ENCODE measurements at regions not wholly inside any gene's neighbourhood (a gene's known extent, or its start where the extent isn't known, plus 50 kb on each side); places are given as distances from the start of the nearest gene placed in this dataset.

DNA sequence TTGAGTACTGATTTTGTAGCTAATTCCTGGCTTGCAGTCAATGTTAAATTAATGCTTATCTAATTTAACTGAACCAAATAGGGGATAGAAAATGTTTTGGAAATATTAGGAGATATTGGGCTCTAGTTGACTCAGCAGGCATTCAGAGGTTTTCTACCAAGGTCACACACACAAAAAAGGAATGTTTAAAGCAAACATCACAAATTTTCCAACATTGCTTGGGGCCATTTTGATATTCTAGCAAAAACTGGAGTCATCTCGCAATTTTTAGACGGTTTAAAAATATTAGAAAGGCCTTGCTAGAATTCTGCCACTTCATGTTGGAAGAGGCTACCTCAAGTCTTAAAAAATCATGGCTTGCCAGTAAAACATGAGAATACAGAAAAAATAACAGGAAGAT lies 2082.1 kb upstream of the RAG2 start:
- H3K79me2 ChIP-seq (ENCODE audit: insufficient read depth, low read length): no peaks in the 10 kb centered on the region

More for the DNA sequence above, 2082.1 kb upstream of the RAG2 start:
- ChIA-PET CTCF (no interaction called here), POLR2A (no interaction called here), RAD21 (ENCODE audit: low non-redundant PET in 1 of 2, low total read pairs in 2 of 2, uncharacterized antibody in 2 of 2, unreplicated experiment in 2 of 2) (no interaction called here)
- H3K27me3 ChIP-seq (ENCODE audit: insufficient read depth, low read length): no peaks in the 10 kb centered on the region
- H3K9me3 ChIP-seq (ENCODE audit: control insufficient read depth in 1 of 2, insufficient read depth in 1 of 2, low read depth in 1 of 2, low read length in 2 of 2): peaks cover 5 to 23% of the 10 kb centered on the region in 2 experiments; a peak in 2 of 4 replicates
- H3K4me2 ChIP-seq (ENCODE audit: low read length): no peak overlapping the region
- no peaks in the 10 kb centered on the region for H3K36me3 ChIP-seq (ENCODE audit: control insufficient read depth in 1 of 2, insufficient read depth in 2 of 2, low read length in 2 of 2)
- no TSS peak for BruUV-seq (replicated peaks)
- intact Hi-C loops (cut with micrococcal nuclease): no loop called here
- H2AFZ ChIP-seq (ENCODE audit: low read depth, low read length, poor library complexity, severe bottlenecking): no peak overlapping the region
- DNase-seq (ENCODE audit: low read depth, low spot score): no peak
- H3K4me3 ChIP-seq (replicated peaks in 1 of 2; ENCODE audit: low read depth in 1 of 2, low read length in 2 of 2): no peak overlapping the region
- no peak for ATAC-seq
- TF ChIP-seq SRF (IDR thresholded peaks at IDR 0.05; ENCODE audit: low read depth) (no peak), JUND (IDR thresholded peaks at IDR 0.05) (no peak), ZNF274 (IDR thresholded peaks at IDR 0.05; ENCODE audit: low read depth, low read length) (no peak), ATF3 (IDR thresholded peaks at IDR 0.05) (no peak), ZBTB33 (IDR thresholded peaks at IDR 0.05; ENCODE audit: extremely low read depth, insufficient replicate concordance, low read length) (no peak), ZFX (IDR thresholded peaks at IDR 0.05) (no peak), FOSL1 (IDR thresholded peaks at IDR 0.05; ENCODE audit: low read depth) (no peak)
- TF ChIP-seq, protein P1, sequence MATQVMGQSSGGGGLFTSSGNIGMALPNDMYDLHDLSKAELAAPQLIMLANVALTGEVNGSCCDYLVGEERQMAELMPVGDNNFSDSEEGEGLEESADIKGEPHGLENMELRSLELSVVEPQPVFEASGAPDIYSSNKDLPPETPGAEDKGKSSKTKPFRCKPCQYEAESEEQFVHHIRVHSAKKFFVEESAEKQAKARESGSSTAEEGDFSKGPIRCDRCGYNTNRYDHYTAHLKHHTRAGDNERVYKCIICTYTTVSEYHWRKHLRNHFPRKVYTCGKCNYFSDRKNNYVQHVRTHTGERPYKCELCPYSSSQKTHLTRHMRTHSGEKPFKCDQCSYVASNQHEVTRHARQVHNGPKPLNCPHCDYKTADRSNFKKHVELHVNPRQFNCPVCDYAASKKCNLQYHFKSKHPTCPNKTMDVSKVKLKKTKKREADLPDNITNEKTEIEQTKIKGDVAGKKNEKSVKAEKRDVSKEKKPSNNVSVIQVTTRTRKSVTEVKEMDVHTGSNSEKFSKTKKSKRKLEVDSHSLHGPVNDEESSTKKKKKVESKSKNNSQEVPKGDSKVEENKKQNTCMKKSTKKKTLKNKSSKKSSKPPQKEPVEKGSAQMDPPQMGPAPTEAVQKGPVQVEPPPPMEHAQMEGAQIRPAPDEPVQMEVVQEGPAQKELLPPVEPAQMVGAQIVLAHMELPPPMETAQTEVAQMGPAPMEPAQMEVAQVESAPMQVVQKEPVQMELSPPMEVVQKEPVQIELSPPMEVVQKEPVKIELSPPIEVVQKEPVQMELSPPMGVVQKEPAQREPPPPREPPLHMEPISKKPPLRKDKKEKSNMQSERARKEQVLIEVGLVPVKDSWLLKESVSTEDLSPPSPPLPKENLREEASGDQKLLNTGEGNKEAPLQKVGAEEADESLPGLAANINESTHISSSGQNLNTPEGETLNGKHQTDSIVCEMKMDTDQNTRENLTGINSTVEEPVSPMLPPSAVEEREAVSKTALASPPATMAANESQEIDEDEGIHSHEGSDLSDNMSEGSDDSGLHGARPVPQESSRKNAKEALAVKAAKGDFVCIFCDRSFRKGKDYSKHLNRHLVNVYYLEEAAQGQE (IDR thresholded peaks at IDR 0.05; ENCODE audit: low read depth): no peak
- TF ChIP-seq, protein P2, sequence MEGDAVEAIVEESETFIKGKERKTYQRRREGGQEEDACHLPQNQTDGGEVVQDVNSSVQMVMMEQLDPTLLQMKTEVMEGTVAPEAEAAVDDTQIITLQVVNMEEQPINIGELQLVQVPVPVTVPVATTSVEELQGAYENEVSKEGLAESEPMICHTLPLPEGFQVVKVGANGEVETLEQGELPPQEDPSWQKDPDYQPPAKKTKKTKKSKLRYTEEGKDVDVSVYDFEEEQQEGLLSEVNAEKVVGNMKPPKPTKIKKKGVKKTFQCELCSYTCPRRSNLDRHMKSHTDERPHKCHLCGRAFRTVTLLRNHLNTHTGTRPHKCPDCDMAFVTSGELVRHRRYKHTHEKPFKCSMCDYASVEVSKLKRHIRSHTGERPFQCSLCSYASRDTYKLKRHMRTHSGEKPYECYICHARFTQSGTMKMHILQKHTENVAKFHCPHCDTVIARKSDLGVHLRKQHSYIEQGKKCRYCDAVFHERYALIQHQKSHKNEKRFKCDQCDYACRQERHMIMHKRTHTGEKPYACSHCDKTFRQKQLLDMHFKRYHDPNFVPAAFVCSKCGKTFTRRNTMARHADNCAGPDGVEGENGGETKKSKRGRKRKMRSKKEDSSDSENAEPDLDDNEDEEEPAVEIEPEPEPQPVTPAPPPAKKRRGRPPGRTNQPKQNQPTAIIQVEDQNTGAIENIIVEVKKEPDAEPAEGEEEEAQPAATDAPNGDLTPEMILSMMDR (IDR thresholded peaks at IDR 0.05 in 2 of 3, conservative IDR thresholded peaks at IDR 0.05 in 1 of 3; ENCODE audit: borderline replicate concordance in 1 of 3, insufficient read depth in 1 of 3, low read depth in 2 of 3, low read length in 2 of 3): no peak
- H3K27ac ChIP-seq (ENCODE audit: low read depth, low read length): no peak overlapping the region
- no peaks in the 10 kb centered on the region for H3K9me2 ChIP-seq (ENCODE audit: insufficient read depth)
- no peaks in the 10 kb centered on the region for H3K4me1 ChIP-seq (ENCODE audit: control insufficient read depth in 1 of 2, insufficient read depth in 2 of 2, low read length in 2 of 2)
- H4K20me1 ChIP-seq (ENCODE audit: insufficient read depth): no peaks in the 10 kb centered on the region
- no peak overlapping the region for H3K9ac ChIP-seq (ENCODE audit: low read length)
